Omental fat pad (tissue), 3 donors: ENCODE measurements at regions not wholly inside any gene's neighbourhood (a gene's known extent, or its start where the extent isn't known, plus 50 kb on each side); places are given as distances from the start of the nearest gene placed in this dataset.
"Not testable (repeated sequence)": the region's sequence is repeated elsewhere in the genome, so short reads cannot be mapped to it uniquely, and the experiment has no call there.

Experiments
- ATAC-seq: fragments of 150-250 bp; one replicate; pipeline ENCODE4 v1.9.1; 2016; ENCODE audit warnings: mild to moderate bottlenecking, moderate library complexity; ENCODE audit not compliant: low FRiP score
- DNase-seq: peaks from one replicate; pipeline ENCODE4 v3.0.0-alpha.2; 2019; ENCODE audit warnings: low spot score
- TF ChIP-seq, protein P1 (sequence below), 3 donors: fragments of 450-650 bp; IDR thresholded peaks; one replicate each; pipeline ENCODE4 v1.5.1; 2016 to 2017; ENCODE audit warnings: antibody characterized with exemption in 3 of 3, mild to moderate bottlenecking in 3 of 3, moderate library complexity in 2 of 3

DNA sequence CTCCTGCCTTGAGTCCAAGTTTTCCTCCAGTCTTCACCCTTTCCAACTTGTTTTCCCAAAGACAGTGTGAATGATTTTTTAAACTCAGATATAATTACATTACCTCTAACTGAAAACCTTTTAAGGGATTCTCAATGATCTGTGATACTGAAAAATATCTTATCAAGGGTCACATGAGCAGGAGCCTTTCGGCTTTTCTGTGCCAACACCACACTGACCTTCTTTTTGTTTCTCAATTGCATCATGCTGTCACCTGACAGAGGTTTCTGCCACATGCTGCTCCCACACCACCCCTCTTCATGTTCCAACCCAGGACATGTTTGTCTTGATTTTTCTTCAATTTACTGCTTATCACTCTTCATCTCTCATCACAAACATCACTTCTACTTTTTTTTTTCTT lies 820.0 kb downstream of the PRELID2 start:
- TF ChIP-seq, protein P1, sequence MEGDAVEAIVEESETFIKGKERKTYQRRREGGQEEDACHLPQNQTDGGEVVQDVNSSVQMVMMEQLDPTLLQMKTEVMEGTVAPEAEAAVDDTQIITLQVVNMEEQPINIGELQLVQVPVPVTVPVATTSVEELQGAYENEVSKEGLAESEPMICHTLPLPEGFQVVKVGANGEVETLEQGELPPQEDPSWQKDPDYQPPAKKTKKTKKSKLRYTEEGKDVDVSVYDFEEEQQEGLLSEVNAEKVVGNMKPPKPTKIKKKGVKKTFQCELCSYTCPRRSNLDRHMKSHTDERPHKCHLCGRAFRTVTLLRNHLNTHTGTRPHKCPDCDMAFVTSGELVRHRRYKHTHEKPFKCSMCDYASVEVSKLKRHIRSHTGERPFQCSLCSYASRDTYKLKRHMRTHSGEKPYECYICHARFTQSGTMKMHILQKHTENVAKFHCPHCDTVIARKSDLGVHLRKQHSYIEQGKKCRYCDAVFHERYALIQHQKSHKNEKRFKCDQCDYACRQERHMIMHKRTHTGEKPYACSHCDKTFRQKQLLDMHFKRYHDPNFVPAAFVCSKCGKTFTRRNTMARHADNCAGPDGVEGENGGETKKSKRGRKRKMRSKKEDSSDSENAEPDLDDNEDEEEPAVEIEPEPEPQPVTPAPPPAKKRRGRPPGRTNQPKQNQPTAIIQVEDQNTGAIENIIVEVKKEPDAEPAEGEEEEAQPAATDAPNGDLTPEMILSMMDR (IDR thresholded peaks at IDR 0.05), result no peak
- ATAC-seq, result no peak
- DNase-seq, result no peak

DNA sequence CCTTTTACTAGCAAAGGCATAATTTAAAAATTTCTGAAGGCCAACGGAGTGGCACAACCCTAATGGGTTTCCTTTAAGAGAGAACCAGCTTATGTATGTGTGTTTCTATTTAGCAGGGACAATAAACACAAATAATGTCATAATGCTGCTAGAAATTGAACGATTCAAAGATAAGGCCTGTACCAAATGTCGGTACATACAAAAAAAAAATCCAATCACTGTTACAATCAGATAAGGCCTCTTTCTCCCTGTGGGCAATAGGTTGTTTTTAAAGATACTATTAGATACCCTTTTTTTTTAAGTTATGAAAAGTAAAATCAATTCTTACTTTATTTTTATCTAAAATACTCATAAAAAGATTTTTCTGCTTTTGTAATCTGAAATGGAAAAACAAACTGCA lies 821.0 kb downstream of the PRELID2 start:
- DNase-seq, result no peak
- ATAC-seq, result no peak
- TF ChIP-seq, protein P1 (IDR thresholded peaks at IDR 0.05), result no peak

DNA sequence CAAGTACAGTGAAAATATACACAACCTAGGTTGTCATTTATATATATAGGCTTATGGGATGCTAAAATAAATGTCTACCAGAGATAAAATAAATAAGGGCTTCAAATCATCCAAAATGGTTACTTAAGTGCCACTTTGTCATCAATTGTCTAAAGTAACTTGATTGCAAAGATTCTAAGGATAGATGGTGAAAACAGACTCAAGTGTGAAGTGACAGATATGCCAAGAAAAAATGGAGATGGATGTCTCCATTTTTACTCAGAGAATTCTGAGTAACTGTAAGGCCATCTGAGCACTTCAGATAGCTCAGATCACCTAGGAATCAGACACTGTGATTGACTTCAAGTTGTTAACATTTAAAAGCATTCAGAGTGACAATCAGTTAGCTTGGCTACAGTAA lies 824.3 kb downstream of the PRELID2 start:
- ATAC-seq, result no peak
- no peak for DNase-seq
- TF ChIP-seq, protein P1 (IDR thresholded peaks at IDR 0.05), result no peak

GRCh38 chr5:145008876-145009530 lies 826.1 kb downstream of the PRELID2 start:
- DNase-seq (no peak), ATAC-seq (no peak)
- TF ChIP-seq, protein P1 (IDR thresholded peaks at IDR 0.05), result no peak

DNA sequence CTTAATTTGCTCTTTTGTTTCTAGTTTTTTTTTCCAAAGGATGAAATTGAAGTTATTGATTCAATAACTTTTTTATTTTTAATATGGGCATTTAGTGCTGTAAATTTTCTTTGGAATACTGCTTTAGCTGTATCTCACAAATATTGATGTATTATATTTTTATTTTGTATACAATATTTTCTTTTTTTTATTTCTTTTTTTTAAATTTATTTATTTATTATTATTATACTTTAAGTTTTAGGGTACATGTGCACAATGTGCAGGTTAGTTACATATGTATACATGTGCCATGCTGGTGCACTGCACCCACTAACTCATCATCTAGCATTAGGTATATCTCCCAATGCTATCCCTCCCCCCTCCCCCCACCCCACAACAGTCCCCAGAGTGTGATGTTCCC lies 823.7 kb downstream of the KCTD16 start:
- ATAC-seq, DNase-seq: not testable (repeated sequence)

- DNase-seq, result no peak
- TF ChIP-seq, protein P1 (IDR thresholded peaks at IDR 0.05), result no peak
- ATAC-seq, result no peak
Observed at GRCh38 chr5:144983101-144983500, 812.4 kb downstream of the KCTD16 start.

DNA sequence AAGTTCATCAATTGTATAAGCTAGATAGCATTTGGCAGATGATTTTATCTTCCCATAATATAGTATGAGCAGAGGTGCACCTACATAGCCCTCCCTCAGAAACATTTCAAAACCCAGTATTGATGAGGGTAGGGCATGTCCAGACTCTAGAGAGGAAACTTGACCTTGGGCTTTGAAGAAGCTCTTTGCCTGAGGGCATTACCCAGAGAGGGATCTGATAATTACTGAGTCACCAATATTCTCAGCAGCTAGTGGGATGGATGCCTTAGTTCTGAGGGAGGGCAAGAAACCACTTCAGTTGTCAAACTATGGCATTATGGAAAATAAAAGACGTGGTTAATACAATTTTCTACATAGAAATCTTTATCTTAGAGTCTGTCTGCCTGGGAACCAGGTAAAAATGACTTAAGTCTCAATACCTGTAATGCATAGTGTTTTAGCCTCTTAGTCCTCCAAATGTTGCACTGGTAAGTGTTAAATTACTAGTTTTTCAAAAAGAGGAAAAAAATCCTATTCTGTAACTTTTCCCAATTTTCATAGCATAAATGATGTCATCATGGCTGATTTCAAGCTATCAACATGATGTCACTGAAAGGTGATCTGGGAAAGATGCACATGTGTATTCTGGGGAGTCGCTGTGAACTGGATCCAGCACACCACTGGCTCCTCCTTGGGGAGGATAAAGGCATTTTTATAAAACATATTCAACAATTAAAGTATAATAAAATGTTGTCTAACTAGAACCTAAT lies 809.0 kb downstream of the KCTD16 start:
- no peak for ATAC-seq
- TF ChIP-seq, protein P1 (IDR thresholded peaks at IDR 0.05), result no peak

More for the DNA sequence above, 809.0 kb downstream of the KCTD16 start:
- DNase-seq, result no peak
